ENCODE measurements at regions not wholly inside any gene's neighbourhood (a gene's known extent, or its start where the extent isn't known, plus 50 kb on each side); places are given as distances from the start of the nearest gene placed in this dataset.

DNA sequence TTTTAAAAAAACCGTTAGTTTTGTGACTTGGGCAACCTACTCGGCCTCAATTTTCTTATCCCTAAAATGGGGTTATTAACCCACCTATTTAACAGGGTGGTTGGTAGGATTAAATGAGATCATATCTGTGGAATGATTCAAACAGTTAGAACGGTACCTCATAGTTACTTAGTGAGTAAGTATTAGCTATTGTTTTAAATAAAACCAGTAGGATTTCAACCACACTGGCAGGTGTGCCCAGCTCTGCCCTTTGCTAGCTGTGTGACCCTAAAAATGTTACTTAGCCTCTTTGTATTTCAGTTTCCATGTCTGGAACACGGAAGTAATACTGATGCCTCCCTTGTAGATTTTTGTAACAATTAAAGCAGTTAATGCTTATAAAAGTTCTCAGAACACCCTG is 225.8 kb upstream of the SPRY1 start:
- Mint-ChIP-seq H3K27me3 (ENCODE audit: low read depth in 3 of 3) (no peaks in the 10 kb centered on the region), H3K27ac (no peak overlapping the region), H3K36me3 (no peaks in the 10 kb centered on the region), H3K4me3 (no peak overlapping the region), H3K9me3 (peaks cover 0 to 6% (median 2%) of the 10 kb centered on the region in 7 donors), H3K4me1 (no peaks in the 10 kb centered on the region)
- WGBS (ENCODE audit: insufficient coverage): no CpG with 5 or more reads among the region's 4 CpGs
- no peak for DNase-seq
- intact Hi-C loops (cut with micrococcal nuclease): no loop called here
- Histone ChIP-seq H3K4me3 (replicated peaks in 1 of 3; ENCODE audit: low read depth in 2 of 3, low read length in 3 of 3) (no peak overlapping the region), H3K36me3 (replicated peaks in 1 of 2; ENCODE audit: control insufficient read depth in 1 of 2, insufficient read depth in 2 of 2, low read length in 2 of 2) (no peaks in the 10 kb centered on the region), H3K9me3 (replicated peaks in 1 of 2; ENCODE audit: control insufficient read depth in 1 of 2, insufficient read depth in 1 of 2, low read length in 2 of 2) (no peaks in the 10 kb centered on the region), H3K79me2 (ENCODE audit: insufficient read depth, low read length) (no peaks in the 10 kb centered on the region), H3K9ac (ENCODE audit: insufficient read depth, low read length, poor library complexity, severe bottlenecking) (no peak overlapping the region), H2AFZ (ENCODE audit: insufficient read depth, low read depth, low read length, poor library complexity, severe bottlenecking) (no peak overlapping the region), H3K27me3 (ENCODE audit: control insufficient read depth in 2 of 2, insufficient read depth in 2 of 2, low read length in 2 of 2) (no peaks in the 10 kb centered on the region), H4K20me1 (ENCODE audit: insufficient read depth, low read length) (no peaks in the 10 kb centered on the region), H3K4me1 (ENCODE audit: control insufficient read depth in 1 of 2, insufficient read depth in 2 of 2, low read length in 2 of 2) (no peaks in the 10 kb centered on the region), H3K4me2 (replicated peaks; ENCODE audit: extremely low read depth, low read length, poor library complexity, severe bottlenecking) (no peak overlapping the region), H3K27ac (ENCODE audit: low read depth in 1 of 2, low read length in 2 of 2) (no peak overlapping the region)
- TF ChIP-seq, protein P1, sequence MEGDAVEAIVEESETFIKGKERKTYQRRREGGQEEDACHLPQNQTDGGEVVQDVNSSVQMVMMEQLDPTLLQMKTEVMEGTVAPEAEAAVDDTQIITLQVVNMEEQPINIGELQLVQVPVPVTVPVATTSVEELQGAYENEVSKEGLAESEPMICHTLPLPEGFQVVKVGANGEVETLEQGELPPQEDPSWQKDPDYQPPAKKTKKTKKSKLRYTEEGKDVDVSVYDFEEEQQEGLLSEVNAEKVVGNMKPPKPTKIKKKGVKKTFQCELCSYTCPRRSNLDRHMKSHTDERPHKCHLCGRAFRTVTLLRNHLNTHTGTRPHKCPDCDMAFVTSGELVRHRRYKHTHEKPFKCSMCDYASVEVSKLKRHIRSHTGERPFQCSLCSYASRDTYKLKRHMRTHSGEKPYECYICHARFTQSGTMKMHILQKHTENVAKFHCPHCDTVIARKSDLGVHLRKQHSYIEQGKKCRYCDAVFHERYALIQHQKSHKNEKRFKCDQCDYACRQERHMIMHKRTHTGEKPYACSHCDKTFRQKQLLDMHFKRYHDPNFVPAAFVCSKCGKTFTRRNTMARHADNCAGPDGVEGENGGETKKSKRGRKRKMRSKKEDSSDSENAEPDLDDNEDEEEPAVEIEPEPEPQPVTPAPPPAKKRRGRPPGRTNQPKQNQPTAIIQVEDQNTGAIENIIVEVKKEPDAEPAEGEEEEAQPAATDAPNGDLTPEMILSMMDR (IDR thresholded peaks at IDR 0.05): no peak

DNA sequence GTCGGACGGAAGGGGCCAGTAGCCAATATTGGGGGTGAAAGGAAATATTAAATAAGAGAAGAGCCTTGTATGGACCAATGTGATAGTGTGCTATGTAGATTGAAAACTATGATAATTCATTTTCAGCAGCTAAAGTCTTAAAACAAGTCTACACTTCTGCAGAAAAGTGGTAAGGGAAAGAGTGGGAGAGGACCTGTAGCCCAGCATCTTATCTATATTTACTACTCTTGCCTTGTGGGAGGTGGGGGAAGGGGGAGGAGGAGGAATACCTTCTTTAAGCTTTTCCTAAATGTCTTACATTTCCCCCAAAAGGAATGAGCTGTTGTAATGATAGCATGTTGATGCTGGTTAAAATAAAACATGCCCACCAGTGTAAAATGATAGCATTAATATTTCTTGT is 220.0 kb upstream of the SPRY1 start:
- Histone ChIP-seq H3K4me2 (replicated peaks; ENCODE audit: extremely low read depth, low read length, poor library complexity, severe bottlenecking) (no peak overlapping the region), H3K27ac (ENCODE audit: low read depth in 1 of 2, low read length in 2 of 2) (no peak overlapping the region), H3K36me3 (replicated peaks in 1 of 2; ENCODE audit: control insufficient read depth in 1 of 2, insufficient read depth in 2 of 2, low read length in 2 of 2) (no peaks in the 10 kb centered on the region), H3K4me3 (replicated peaks in 1 of 3; ENCODE audit: low read depth in 2 of 3, low read length in 3 of 3) (no peak overlapping the region), H2AFZ (ENCODE audit: insufficient read depth, low read depth, low read length, poor library complexity, severe bottlenecking) (no peak overlapping the region), H3K9me3 (replicated peaks in 1 of 2; ENCODE audit: control insufficient read depth in 1 of 2, insufficient read depth in 1 of 2, low read length in 2 of 2) (no peaks in the 10 kb centered on the region), H3K4me1 (ENCODE audit: control insufficient read depth in 1 of 2, insufficient read depth in 2 of 2, low read length in 2 of 2) (no peaks in the 10 kb centered on the region), H3K9ac (ENCODE audit: insufficient read depth, low read length, poor library complexity, severe bottlenecking) (no peak overlapping the region), H3K79me2 (ENCODE audit: insufficient read depth, low read length) (no peaks in the 10 kb centered on the region), H4K20me1 (ENCODE audit: insufficient read depth, low read length) (no peaks in the 10 kb centered on the region), H3K27me3 (ENCODE audit: control insufficient read depth in 2 of 2, insufficient read depth in 2 of 2, low read length in 2 of 2) (no peaks in the 10 kb centered on the region)
- no CpG with 5 or more reads among the region's 2 CpGs for WGBS (ENCODE audit: insufficient coverage)
- H3K36me3 Mint-ChIP-seq: no peaks in the 10 kb centered on the region
- H3K27me3 Mint-ChIP-seq (ENCODE audit: low read depth in 3 of 3): no peaks in the 10 kb centered on the region
- intact Hi-C loops (cut with micrococcal nuclease): no loop called here
- H3K27ac Mint-ChIP-seq: no peak overlapping the region
- DNase-seq: no peak
- H3K9me3 Mint-ChIP-seq: peaks cover 0 to 3% (median 2%) of the 10 kb centered on the region in 7 donors
- H3K4me3 Mint-ChIP-seq: no peak overlapping the region
- TF ChIP-seq, protein P1 (IDR thresholded peaks at IDR 0.05): no peak
- H3K4me1 Mint-ChIP-seq: no peaks in the 10 kb centered on the region
